ENCODE measurements at regions not wholly inside any gene's neighbourhood (a gene's known extent, or its start where the extent isn't known, plus 50 kb on each side); places are given as distances from the start of the nearest gene placed in this dataset.

DNA sequence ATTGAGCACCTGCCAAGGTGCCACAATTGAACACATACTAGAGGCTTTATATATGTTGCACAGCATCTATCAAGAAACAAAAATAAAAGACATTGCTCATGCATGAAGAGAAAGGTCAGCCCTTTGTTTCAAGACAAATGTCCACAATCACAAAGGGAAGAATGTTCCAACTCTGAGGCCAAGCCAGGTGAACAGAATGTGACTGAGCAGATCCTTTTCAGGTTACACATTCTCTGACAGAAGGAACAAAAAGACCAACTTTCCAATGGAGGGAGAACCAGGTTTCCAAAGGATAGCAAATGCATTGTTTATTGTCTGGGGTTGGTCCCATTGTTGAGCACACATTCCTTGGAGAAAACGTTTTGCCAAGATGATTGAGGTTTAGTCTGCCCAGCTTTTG lies 50.2 kb upstream of the FAM174B start:
- peaks cover 3% of the 10 kb centered on the region for H3K4me1 Mint-ChIP-seq
- peaks cover 2% of the 10 kb centered on the region for H3K27me3 Mint-ChIP-seq
- POLR2A ChIA-PET, result no interaction called here
- no peak overlapping the region for H3K4me3 Mint-ChIP-seq
- ATAC-seq (ENCODE audit: low read depth), result no peak
- no peaks in the 10 kb centered on the region for H3K9me3 Mint-ChIP-seq
- DNase-seq, result no peak
- no peaks in the 10 kb centered on the region for H3K36me3 Mint-ChIP-seq
- no peak overlapping the region for H3K27ac Mint-ChIP-seq

DNA sequence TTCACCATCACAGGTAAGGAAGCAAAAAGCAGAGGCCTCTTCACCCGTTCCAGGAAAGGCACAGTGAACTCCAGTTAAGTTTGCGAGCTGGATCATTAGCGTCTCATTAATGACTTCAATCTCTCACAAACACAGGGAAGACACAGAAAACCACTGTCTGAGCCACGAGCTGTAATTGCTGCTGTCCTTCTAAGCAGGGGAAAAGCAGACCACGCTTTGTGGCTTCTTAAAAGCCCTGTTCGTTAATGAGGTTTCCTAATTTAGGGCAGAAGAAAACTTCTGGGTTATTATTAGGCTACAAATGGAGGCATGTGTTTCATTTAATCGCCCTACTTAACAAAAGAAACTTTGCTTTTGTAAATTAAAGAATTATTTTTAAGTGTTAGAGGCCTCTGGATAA lies 50.6 kb upstream of the FAM174B start:
- H3K27ac Mint-ChIP-seq, result no peak overlapping the region
- peaks cover 2% of the 10 kb centered on the region for H3K27me3 Mint-ChIP-seq
- POLR2A ChIA-PET, result no interaction called here
- no peak overlapping the region for H3K4me3 Mint-ChIP-seq
- peaks cover 3% of the 10 kb centered on the region for H3K4me1 Mint-ChIP-seq
- ATAC-seq (ENCODE audit: low read depth) (no peak), DNase-seq (no peak)
- no peaks in the 10 kb centered on the region for H3K9me3 Mint-ChIP-seq
- H3K36me3 Mint-ChIP-seq, result no peaks in the 10 kb centered on the region

DNA sequence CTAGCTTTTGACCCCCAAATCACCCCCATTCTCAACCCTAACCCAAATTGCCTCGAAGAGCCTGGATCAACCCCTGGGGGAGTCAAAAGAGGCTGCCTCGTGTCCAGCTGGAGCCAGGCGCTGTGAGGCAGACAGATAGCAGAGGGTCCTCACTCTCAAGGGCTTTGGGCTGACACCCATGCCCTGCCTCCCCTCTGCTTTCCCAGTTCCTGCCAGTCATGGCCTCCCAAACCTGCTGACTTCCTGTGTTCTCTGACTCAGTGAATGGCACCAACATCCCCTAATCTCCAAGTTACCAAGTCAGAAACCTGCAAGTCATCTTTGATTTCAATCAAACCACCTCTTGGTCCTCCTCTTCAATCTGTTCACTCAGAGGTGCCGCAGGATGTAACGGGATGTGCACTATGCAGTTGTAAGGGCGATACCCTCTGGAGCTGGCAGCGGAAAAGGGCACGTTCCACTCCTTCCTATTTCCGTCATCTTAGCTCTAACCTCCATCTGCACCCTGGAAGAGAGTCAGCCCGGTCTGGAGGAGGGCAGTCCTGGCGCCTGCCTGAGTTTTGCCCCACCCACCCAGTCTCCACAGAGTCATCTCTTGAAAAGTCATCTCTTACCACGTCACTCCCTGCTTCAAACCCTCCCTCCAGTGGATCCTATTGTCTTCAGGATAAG lies 52.4 kb upstream of the FAM174B start:
- H3K4me1 Mint-ChIP-seq, result peaks cover 3% of the 10 kb centered on the region
- no peaks in the 10 kb centered on the region for H3K36me3 Mint-ChIP-seq
- DNase-seq (no peak), ATAC-seq (ENCODE audit: low read depth) (no peak)
- no peak overlapping the region for H3K4me3 Mint-ChIP-seq
- H3K27me3 Mint-ChIP-seq, result peaks cover 8% of the 10 kb centered on the region
- H3K9me3 Mint-ChIP-seq, result no peaks in the 10 kb centered on the region
- POLR2A ChIA-PET, result no interaction called here
- H3K27ac Mint-ChIP-seq, result no peak overlapping the region

GRCh38 chr15:92708635-92709034 lies 53.1 kb upstream of the FAM174B start:
- peaks cover 12% of the 10 kb centered on the region for H3K27me3 Mint-ChIP-seq

DNA sequence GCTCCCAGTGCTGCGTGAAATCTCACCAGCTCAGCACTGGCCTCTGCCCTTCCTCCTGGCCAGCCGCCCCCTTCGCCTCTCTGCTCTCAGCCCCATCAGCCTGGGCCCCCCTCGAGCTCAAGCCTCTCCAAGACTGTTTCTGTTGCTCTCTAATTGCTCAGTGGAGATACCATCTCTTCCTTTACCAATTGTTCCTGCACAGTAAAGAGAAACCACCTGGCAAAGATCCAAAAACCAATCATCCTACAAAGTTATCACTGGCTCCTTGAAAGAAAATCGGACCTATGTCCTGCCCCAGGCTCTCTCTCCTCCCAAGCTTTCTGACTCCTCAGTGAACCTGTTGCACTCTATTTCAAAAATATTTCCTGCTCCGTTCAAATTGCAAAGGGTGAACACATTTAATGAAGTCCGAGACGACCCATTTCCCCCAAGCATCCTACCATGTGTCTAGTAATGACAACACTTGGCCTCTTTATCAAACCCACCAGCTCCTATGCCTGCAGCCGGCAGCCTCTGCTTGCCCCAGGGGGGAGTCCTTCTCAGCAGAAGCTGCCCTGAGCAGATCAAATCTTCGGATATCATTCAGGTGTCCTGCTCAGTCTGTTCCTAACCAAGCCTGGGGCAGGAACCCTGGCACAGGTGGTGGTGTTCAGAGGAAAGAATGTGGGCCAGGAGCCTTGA lies 53.7 kb upstream of the FAM174B start:
- Mint-ChIP-seq H3K4me1 (peaks cover 5% of the 10 kb centered on the region), H3K27me3 (peaks cover 16% of the 10 kb centered on the region), H3K9me3 (no peaks in the 10 kb centered on the region), H3K27ac (no peak overlapping the region), H3K4me3 (no peak overlapping the region), H3K36me3 (no peaks in the 10 kb centered on the region)
- no peak for DNase-seq
- no peak for ATAC-seq (ENCODE audit: low read depth)
- POLR2A ChIA-PET, result no interaction called here

More at GRCh38 chr15:92708635-92709034, 53.1 kb upstream of the FAM174B start:
- POLR2A ChIA-PET, result no interaction called here
- no peaks in the 10 kb centered on the region for H3K36me3 Mint-ChIP-seq
- no peak for DNase-seq
- ATAC-seq (ENCODE audit: low read depth), result no peak
- H3K27ac Mint-ChIP-seq, result no peak overlapping the region
- H3K4me1 Mint-ChIP-seq, result peaks cover 3% of the 10 kb centered on the region
- no peaks in the 10 kb centered on the region for H3K9me3 Mint-ChIP-seq
- no peak overlapping the region for H3K4me3 Mint-ChIP-seq

- no peak for ATAC-seq (ENCODE audit: low read depth)
- H3K36me3 Mint-ChIP-seq, result no peaks in the 10 kb centered on the region
- DNase-seq, result no peak
- H3K9me3 Mint-ChIP-seq, result no peaks in the 10 kb centered on the region
- H3K27me3 Mint-ChIP-seq, result peaks cover 23% of the 10 kb centered on the region
- H3K4me1 Mint-ChIP-seq, result peaks cover 8% of the 10 kb centered on the region
- H3K27ac Mint-ChIP-seq, result no peak overlapping the region
- H3K4me3 Mint-ChIP-seq, result no peak overlapping the region
- POLR2A ChIA-PET, result no interaction called here
Measured at GRCh38 chr15:92711457-92711831, 55.9 kb upstream of the FAM174B start.

DNA sequence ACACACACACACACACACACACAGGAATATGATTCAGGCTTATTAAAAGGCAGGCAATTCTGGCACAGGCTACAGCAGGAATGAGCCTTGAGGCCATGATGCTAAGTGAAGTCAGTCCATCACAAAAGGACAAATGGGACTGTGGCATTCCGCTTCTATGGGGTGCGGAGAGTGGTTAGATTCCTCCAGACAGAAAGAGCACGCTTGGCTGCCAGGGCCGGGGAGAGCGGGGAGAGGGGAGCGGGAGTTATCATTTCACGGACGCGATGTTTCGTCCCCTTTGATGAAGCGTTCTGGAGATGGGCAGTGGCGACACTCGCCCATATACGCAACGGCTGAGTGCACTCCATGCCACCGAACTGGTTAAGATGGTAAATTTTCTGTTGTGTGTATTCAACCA lies 58.5 kb upstream of the FAM174B start:
- no peaks in the 10 kb centered on the region for H3K36me3 Mint-ChIP-seq
- H3K9me3 Mint-ChIP-seq, result no peaks in the 10 kb centered on the region
- peaks cover 21% of the 10 kb centered on the region for H3K27me3 Mint-ChIP-seq
- ATAC-seq (ENCODE audit: low read depth) (no peak), DNase-seq (no peak)
- POLR2A ChIA-PET, result interaction anchor here (1.0 kb wide), 1 partner anchor 192 kb away, joined by 4 read pairs; no protein-coding TSS in a partner anchor
- no peak overlapping the region for H3K27ac Mint-ChIP-seq
- H3K4me3 Mint-ChIP-seq, result peak overlapping the region; percentile 74
- peaks cover 7% of the 10 kb centered on the region for H3K4me1 Mint-ChIP-seq

DNA sequence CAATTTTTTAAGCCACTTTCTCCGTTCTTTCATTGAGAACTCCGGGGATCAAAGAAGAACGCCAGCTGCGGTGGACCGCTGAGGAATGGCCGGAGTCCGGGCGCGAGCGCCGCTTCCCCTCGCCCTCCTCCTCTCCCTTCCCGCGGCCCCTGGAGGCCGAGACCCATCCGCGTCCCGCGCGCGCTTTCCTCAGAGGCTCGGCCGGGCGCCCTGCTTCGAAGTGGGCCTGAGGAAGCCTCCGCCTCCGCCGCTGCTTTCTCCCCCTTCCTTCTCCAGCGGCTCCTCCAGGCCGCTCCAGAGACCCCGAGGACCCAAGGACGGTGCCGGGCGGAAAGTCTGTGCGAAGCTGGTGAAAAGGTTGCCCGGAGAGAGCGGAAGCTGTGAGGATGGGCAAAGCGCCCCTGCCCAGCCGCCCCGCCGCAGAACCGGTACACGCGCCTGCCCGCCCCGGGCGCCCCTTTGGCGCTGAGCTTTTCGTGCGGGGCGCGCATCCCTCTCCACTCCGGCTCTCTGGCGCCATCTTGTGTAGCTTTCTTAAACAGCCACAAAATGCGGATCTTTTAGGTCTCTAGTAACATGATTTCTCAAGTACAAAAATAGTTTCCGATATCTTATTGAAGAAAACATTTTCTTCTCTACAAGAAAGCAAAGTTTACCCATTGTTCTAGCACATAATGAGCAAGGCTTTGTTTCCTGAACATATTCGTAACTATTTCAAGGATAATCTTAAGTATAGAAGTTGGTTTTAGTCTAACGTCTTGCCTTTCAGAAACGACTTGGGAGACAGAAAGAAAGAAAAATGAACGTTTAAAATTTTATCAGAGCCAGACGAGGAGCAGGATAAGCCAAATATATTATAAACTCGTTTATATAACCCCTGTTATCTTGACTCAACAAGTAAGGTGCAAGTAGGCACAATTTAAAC lies 59.2 kb upstream of the FAM174B start:
- peak overlapping the region; percentile 74 for H3K4me3 Mint-ChIP-seq
- DNase-seq (peak; percentile 79), ATAC-seq (ENCODE audit: low read depth) (peak; percentile 92)
- POLR2A ChIA-PET, result interaction anchor here (1.0 kb wide), 1 partner anchor 193 kb away, joined by 4 read pairs; no protein-coding TSS in a partner anchor
- H3K4me1 Mint-ChIP-seq, result peaks cover 6% of the 10 kb centered on the region
- no peaks in the 10 kb centered on the region for H3K36me3 Mint-ChIP-seq
- H3K9me3 Mint-ChIP-seq, result no peaks in the 10 kb centered on the region
- no peak overlapping the region for H3K27ac Mint-ChIP-seq
- H3K27me3 Mint-ChIP-seq, result peaks cover 21% of the 10 kb centered on the region

DNA sequence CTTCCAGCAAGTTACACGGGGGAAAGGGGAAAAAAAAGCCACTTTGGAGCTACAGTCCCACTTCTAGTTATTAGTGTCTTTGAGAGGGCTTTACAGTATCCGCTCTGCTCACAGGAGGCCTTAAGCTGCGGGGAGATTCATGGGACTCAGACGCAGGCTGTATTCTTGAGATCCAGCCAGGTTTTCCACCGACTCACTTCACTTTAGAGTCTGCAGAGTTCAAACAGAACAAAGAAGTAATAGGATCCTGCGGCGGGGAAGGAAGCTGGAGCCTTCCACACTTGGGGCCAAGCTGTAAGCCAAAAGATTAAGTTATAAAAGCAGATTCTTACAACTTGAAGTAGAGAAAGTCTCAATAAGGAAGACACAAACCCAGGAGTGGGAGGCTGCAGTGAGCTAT lies 60.2 kb upstream of the FAM174B start:
- peaks cover 6% of the 10 kb centered on the region for H3K4me1 Mint-ChIP-seq
- DNase-seq (no peak), ATAC-seq (ENCODE audit: low read depth) (no peak)
- no peaks in the 10 kb centered on the region for H3K36me3 Mint-ChIP-seq
- H3K9me3 Mint-ChIP-seq, result peaks cover 2% of the 10 kb centered on the region
- H3K27ac Mint-ChIP-seq, result no peak overlapping the region
- POLR2A ChIA-PET, result no interaction called here
- no peak overlapping the region for H3K4me3 Mint-ChIP-seq
- peaks cover 21% of the 10 kb centered on the region for H3K27me3 Mint-ChIP-seq

- H3K4me1 Mint-ChIP-seq, result peaks cover 7% of the 10 kb centered on the region
- H3K27ac Mint-ChIP-seq, result no peak overlapping the region
- H3K36me3 Mint-ChIP-seq, result no peaks in the 10 kb centered on the region
- POLR2A ChIA-PET, result no interaction called here
- no peak for DNase-seq
- H3K27me3 Mint-ChIP-seq, result peaks cover 12% of the 10 kb centered on the region
- H3K9me3 Mint-ChIP-seq, result peaks cover 7% of the 10 kb centered on the region
- H3K4me3 Mint-ChIP-seq, result no peak overlapping the region
- ATAC-seq (ENCODE audit: low read depth), result no peak
Measured at GRCh38 chr15:92719021-92719420, 63.4 kb upstream of the FAM174B start.

- POLR2A ChIA-PET, result no interaction called here
- H3K4me3 Mint-ChIP-seq, result peak overlapping the region; percentile 15
- no peak overlapping the region for H3K27ac Mint-ChIP-seq
- ATAC-seq (ENCODE audit: low read depth) (peak; percentile 50), DNase-seq (no peak)
- peaks cover 3% of the 10 kb centered on the region for H3K27me3 Mint-ChIP-seq
- H3K9me3 Mint-ChIP-seq, result peaks cover 7% of the 10 kb centered on the region
- H3K36me3 Mint-ChIP-seq, result no peaks in the 10 kb centered on the region
- H3K4me1 Mint-ChIP-seq, result peaks cover 6% of the 10 kb centered on the region
Measured at GRCh38 chr15:92724144-92724543, 68.6 kb upstream of the FAM174B start.

DNA sequence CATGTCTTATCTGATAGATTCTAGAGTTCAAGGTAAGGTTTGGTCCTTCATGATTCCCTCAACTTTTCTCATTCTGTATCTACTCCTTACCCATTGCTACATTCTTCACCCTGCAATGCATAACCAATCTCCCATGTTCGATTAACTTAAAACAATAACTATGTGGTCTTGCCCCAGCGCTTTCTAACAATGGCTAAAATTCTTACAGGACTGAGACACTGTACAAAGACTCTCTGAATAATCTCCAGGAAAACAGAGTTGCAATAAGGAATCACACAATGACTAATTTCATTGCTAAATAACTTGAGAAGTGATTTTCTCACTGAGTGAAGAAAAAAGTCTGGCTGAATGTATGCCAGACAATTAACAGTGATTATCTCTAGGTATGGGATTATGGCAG lies 69.6 kb upstream of the FAM174B start:
- H3K9me3 Mint-ChIP-seq, result peaks cover 7% of the 10 kb centered on the region
- no peaks in the 10 kb centered on the region for H3K36me3 Mint-ChIP-seq
- ATAC-seq (ENCODE audit: low read depth) (no peak), DNase-seq (no peak)
- peaks cover 6% of the 10 kb centered on the region for H3K4me1 Mint-ChIP-seq
- POLR2A ChIA-PET, result no interaction called here
- peaks cover 3% of the 10 kb centered on the region for H3K27me3 Mint-ChIP-seq
- no peak overlapping the region for H3K27ac Mint-ChIP-seq
- H3K4me3 Mint-ChIP-seq, result no peak overlapping the region

DNA sequence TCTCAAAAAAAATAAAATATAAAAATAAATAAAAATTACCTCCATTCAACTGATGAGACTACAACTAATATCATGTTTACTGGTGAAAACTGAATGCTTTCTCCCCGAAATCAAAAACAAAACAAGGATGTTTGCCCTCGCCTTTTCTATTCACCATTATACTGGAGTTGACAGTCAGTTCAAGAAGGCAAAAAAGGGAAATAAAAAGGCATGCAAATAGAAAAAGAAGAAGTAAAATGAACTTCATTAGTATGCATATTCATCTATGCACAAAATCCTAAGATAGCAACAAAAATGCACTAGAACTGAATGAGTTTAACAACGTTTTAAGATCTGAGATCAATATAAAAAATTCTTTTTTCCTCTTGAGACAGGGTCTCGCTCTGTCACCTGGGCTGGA lies 72.7 kb upstream of the FAM174B start:
- H3K36me3 Mint-ChIP-seq, result no peaks in the 10 kb centered on the region
- DNase-seq (no peak), ATAC-seq (ENCODE audit: low read depth) (no peak)
- H3K4me3 Mint-ChIP-seq, result no peak overlapping the region
- H3K4me1 Mint-ChIP-seq, result peaks cover 6% of the 10 kb centered on the region
- POLR2A ChIA-PET, result no interaction called here
- no peaks in the 10 kb centered on the region for H3K27me3 Mint-ChIP-seq
- no peak overlapping the region for H3K27ac Mint-ChIP-seq
- H3K9me3 Mint-ChIP-seq, result no peaks in the 10 kb centered on the region

Measured in activated naive CD8-positive, alpha-beta T cell treated with anti-CD3 and anti-CD28 coated beads, Interleukin-2, amount 10 ng/mL, durations not matched to agents 7 days and 5 days (primary cell).